ENCODE measurements at regions not wholly inside any gene's neighbourhood (a gene's known extent, or its start where the extent isn't known, plus 50 kb on each side); places are given as distances from the start of the nearest gene placed in this dataset.
"Not testable (repeated sequence)": the region's sequence is repeated elsewhere in the genome, so short reads cannot be mapped to it uniquely, and the experiment has no call there.

DNA sequence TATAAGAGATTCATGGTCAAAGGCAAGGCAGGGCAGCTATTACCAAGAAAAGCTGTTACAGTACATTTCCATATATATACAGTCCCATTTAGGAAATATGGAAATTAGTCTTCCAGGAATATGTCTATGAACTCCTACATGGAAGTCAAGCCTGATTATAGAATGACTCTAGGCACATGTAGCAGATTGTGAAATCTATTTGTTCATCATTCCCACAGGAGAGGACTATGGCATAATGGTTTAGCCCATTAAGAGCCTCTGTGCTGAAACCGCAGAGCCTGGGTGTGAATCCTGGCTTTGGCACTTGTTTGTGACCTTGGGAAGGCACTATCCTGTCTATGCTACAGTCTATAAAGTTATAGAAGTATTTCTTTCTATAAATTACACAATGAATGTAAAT is 764.8 kb downstream of the RAPGEF2 start:
- POLR2A ChIA-PET = no interaction called here
- no peak for ATAC-seq
- no peaks in the 10 kb centered on the region for H3K27me3 ChIP-seq (ENCODE audit: control insufficient read depth, insufficient read depth, low read length)
- intact Hi-C loops (cut with micrococcal nuclease; ENCODE audit: unreplicated experiment) = no loop called here
- H3K4me1 ChIP-seq (ENCODE audit: control insufficient read depth, insufficient read depth, low read length) = no peaks in the 10 kb centered on the region
- CTCF ChIA-PET = no interaction called here
- no peak for DNase-seq (ENCODE audit: low read depth, low spot score)
- in situ Hi-C loops (cut with HindIII; ENCODE audit: low pct_unique_long_range_greater_than_20kb, low sequenced_read_pairs) = no loop called here
- no peak overlapping the region for H3K4me3 ChIP-seq (ENCODE audit: low read depth in 2 of 2, low read length in 2 of 2)
- no peaks in the 10 kb centered on the region for H3K9me3 ChIP-seq (ENCODE audit: control insufficient read depth, insufficient read depth, low read depth, low read length)
- BruUV-seq (replicated peaks) = no TSS peak
- H3K36me3 ChIP-seq (ENCODE audit: control insufficient read depth, insufficient read depth, low read length) = no peaks in the 10 kb centered on the region
- H3K27ac ChIP-seq (ENCODE audit: low read length) = no peak overlapping the region
- TF ChIP-seq REST (IDR thresholded peaks at IDR 0.05; ENCODE audit: insufficient read depth in 1 of 2, low read depth in 2 of 2, low read length in 1 of 2) (no peak), SIN3A (IDR thresholded peaks at IDR 0.05; ENCODE audit: borderline replicate concordance, insufficient read depth, low read depth, low read length) (no peak), POLR2AphosphoS5 (IDR thresholded peaks at IDR 0.05; ENCODE audit: low read depth, low read length) (no peak), CTCF (IDR thresholded peaks at IDR 0.05) (no peak), TCF7L2 (IDR thresholded peaks at IDR 0.05; ENCODE audit: low read depth, low read length) (no peak)

- in situ Hi-C loops (cut with HindIII; ENCODE audit: low pct_unique_long_range_greater_than_20kb, low sequenced_read_pairs) = not testable (repeated sequence)
Observed at GRCh38 chr4:159868936-159869335, 766.1 kb downstream of the RAPGEF2 start.

DNA sequence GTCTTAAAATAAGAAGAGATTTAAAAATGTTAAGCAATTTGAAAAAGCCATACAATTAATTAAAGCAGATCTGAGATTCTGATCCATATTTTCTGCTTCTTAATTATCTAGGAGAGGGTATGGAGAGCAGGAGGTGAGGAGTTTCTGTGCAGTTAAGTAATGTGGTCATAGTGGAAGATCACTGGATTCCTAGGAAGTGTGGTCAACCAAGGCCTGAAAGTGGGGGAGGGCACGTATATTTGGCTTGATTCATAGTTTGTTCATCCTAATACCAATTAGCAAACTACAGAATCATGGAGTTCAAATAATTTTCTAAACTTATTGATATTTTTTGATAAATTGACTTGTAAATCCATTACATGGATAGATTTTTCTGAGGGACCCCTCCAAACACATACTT is 768.3 kb downstream of the RAPGEF2 start:
- ATAC-seq (no peak), DNase-seq (ENCODE audit: low read depth, low spot score) (no peak)
- no peak for TF ChIP-seq TCF7L2 (IDR thresholded peaks at IDR 0.05; ENCODE audit: low read depth, low read length)
- no peak for TF ChIP-seq POLR2AphosphoS5 (IDR thresholded peaks at IDR 0.05; ENCODE audit: low read depth, low read length)
- no peak for TF ChIP-seq REST (IDR thresholded peaks at IDR 0.05; ENCODE audit: insufficient read depth in 1 of 2, low read depth in 2 of 2, low read length in 1 of 2)
- no peak for TF ChIP-seq CTCF (IDR thresholded peaks at IDR 0.05)
- no peak for TF ChIP-seq SIN3A (IDR thresholded peaks at IDR 0.05; ENCODE audit: borderline replicate concordance, insufficient read depth, low read depth, low read length)
- Histone ChIP-seq H3K36me3 (ENCODE audit: control insufficient read depth, insufficient read depth, low read length) (no peaks in the 10 kb centered on the region), H3K4me3 (ENCODE audit: low read depth in 2 of 2, low read length in 2 of 2) (no peak overlapping the region), H3K27ac (ENCODE audit: low read length) (no peak overlapping the region), H3K4me1 (ENCODE audit: control insufficient read depth, insufficient read depth, low read length) (no peaks in the 10 kb centered on the region), H3K27me3 (ENCODE audit: control insufficient read depth, insufficient read depth, low read length) (no peaks in the 10 kb centered on the region), H3K9me3 (ENCODE audit: control insufficient read depth, insufficient read depth, low read depth, low read length) (no peaks in the 10 kb centered on the region)
- in situ Hi-C loops (cut with HindIII; ENCODE audit: low pct_unique_long_range_greater_than_20kb, low sequenced_read_pairs) (no loop called here), intact Hi-C loops (cut with micrococcal nuclease; ENCODE audit: unreplicated experiment) (no loop called here)
- CTCF ChIA-PET = no interaction called here
- BruUV-seq (replicated peaks) = no TSS peak
- POLR2A ChIA-PET = no interaction called here

More at GRCh38 chr4:159868936-159869335, 766.1 kb downstream of the RAPGEF2 start:
- DNase-seq (ENCODE audit: low read depth, low spot score); BruUV-seq (replicated peaks); H3K4me3 ChIP-seq (ENCODE audit: low read depth in 2 of 2, low read length in 2 of 2); H3K27me3 ChIP-seq (ENCODE audit: control insufficient read depth, insufficient read depth, low read length); ATAC-seq; H3K36me3 ChIP-seq (ENCODE audit: control insufficient read depth, insufficient read depth, low read length); intact Hi-C loops (cut with micrococcal nuclease; ENCODE audit: unreplicated experiment); H3K9me3 ChIP-seq (ENCODE audit: control insufficient read depth, insufficient read depth, low read depth, low read length); H3K4me1 ChIP-seq (ENCODE audit: control insufficient read depth, insufficient read depth, low read length); H3K27ac ChIP-seq (ENCODE audit: low read length); CTCF ChIA-PET: not testable (repeated sequence)
- POLR2A ChIA-PET = interaction anchor here (0.6 kb wide), 1 partner anchor 1967 kb away, joined by 3 read pairs; no protein-coding TSS in a partner anchor

Data from Panc1 (cell line).